H9 (cell line): ENCODE measurements at regions not wholly inside any gene's neighbourhood (a gene's known extent, or its start where the extent isn't known, plus 50 kb on each side); places are given as distances from the start of the nearest gene placed in this dataset.

Source experiments
- DNase-seq: peaks from one replicate; pipeline ENCODE4 v3.0.0-alpha.2; 2017
- H2AFZ ChIP-seq: one replicate; pipeline ENCODE4 v1.6.1; 2013; ENCODE audit warnings: mild to moderate bottlenecking, low read length, control low read depth, moderate library complexity
- H2AK5ac ChIP-seq: 2 replicates; pipeline ENCODE4 v1.6.1; 2013; ENCODE audit warnings: low read length, control low read depth, mixed read lengths; ENCODE audit not compliant: insufficient read length
- H2BK120ac ChIP-seq: one replicate; pipeline ENCODE4 v1.6.1; 2013; ENCODE audit warnings: low read depth, mild to moderate bottlenecking, low read length, control low read depth, inconsistent platforms; ENCODE audit not compliant: poor library complexity, severe bottlenecking
- H2BK12ac ChIP-seq: 2 replicates; pipeline ENCODE4 v1.6.1; 2013; ENCODE audit warnings: low read length, control low read depth, mixed read lengths, low read depth; ENCODE audit not compliant: insufficient read length
- H2BK15ac ChIP-seq: 2 replicates; pipeline ENCODE4 v1.6.1; 2013; ENCODE audit warnings: low read depth, low read length, control low read depth
- H2BK20ac ChIP-seq: one replicate; pipeline ENCODE4 v1.6.1; 2013; ENCODE audit warnings: low read depth, mild to moderate bottlenecking, low read length, control low read depth, inconsistent platforms; ENCODE audit not compliant: poor library complexity, severe bottlenecking
- H2BK5ac ChIP-seq: 2 replicates; pipeline ENCODE4 v1.6.1; 2013; ENCODE audit warnings: low read length, control low read depth, mixed read lengths; ENCODE audit not compliant: insufficient read length
- H3K14ac ChIP-seq: 2 replicates; pipeline ENCODE4 v1.6.1; 2013; ENCODE audit warnings: low read length, control low read depth; ENCODE audit not compliant: insufficient read depth
- H3K18ac ChIP-seq: 2 replicates; pipeline ENCODE4 v1.6.1; 2013; ENCODE audit warnings: low read depth, mild to moderate bottlenecking, mixed read lengths, low read length, control low read depth; ENCODE audit not compliant: insufficient read length
- H3K23ac ChIP-seq: 2 replicates; pipeline ENCODE4 v1.6.1; 2013; ENCODE audit warnings: low read length, control low read depth, mixed read lengths, low read depth; ENCODE audit not compliant: insufficient read length
- H3K23me2 ChIP-seq: 2 replicates; pipeline ENCODE4 v1.6.1; 2013; ENCODE audit warnings: low read depth, mild to moderate bottlenecking, mixed read lengths, low read length, control low read depth; ENCODE audit not compliant: insufficient read length, poor library complexity, severe bottlenecking
- H3K27ac ChIP-seq: 2 replicates; pipeline ENCODE4 v1.5.1; 2013; ENCODE audit warnings: low read length, control low read depth, mixed read lengths, low read depth; ENCODE audit not compliant: insufficient read length
- H3K27me3 ChIP-seq: 2 replicates; pipeline ENCODE4 v1.6.1; 2013; ENCODE audit warnings: low read length, control low read depth, inconsistent platforms; ENCODE audit not compliant: insufficient read depth
- H3K4ac ChIP-seq: 2 replicates; pipeline ENCODE4 v1.6.1; 2013; ENCODE audit warnings: low read depth, mild to moderate bottlenecking, control low read depth, inconsistent platforms, low read length, moderate library complexity
- H3K4me1 ChIP-seq: 2 replicates; pipeline ENCODE4 v1.6.1; 2013; ENCODE audit warnings: low read length, control low read depth, inconsistent platforms; ENCODE audit not compliant: insufficient read depth
- H3K4me2 ChIP-seq: 2 replicates; pipeline ENCODE4 v1.6.1; 2013; ENCODE audit warnings: low read length, control low read depth, mixed read lengths; ENCODE audit not compliant: insufficient read length, insufficient read depth
- H3K56ac ChIP-seq: 2 replicates; pipeline ENCODE4 v1.6.1; 2013; ENCODE audit warnings: low read depth, mild to moderate bottlenecking, mixed read lengths, low read length, control low read depth; ENCODE audit not compliant: insufficient read length
- H3K79me1 ChIP-seq: 2 replicates; pipeline ENCODE4 v1.6.1; 2013; ENCODE audit warnings: low read depth, mild to moderate bottlenecking, moderate library complexity, low read length, control low read depth, inconsistent platforms; ENCODE audit not compliant: insufficient read depth, poor library complexity, severe bottlenecking
- H3K79me2 ChIP-seq: 2 replicates; pipeline ENCODE4 v1.6.1; 2013; ENCODE audit warnings: low read length, control low read depth, inconsistent platforms; ENCODE audit not compliant: insufficient read depth
- H3K9ac ChIP-seq: 2 replicates; pipeline ENCODE4 v1.6.1; 2013; ENCODE audit warnings: low read length, control low read depth, mixed read lengths; ENCODE audit not compliant: insufficient read length; ENCODE audit errors: extremely low read depth
- H3K9me3 ChIP-seq: one replicate; pipeline ENCODE4 v1.6.1; 2013; ENCODE audit warnings: low read depth, low read length, inconsistent platforms; ENCODE audit not compliant: control insufficient read depth
- H3T11ph ChIP-seq: one replicate; pipeline ENCODE4 v1.6.1; 2013; ENCODE audit warnings: mild to moderate bottlenecking, low read length, control low read depth, inconsistent platforms
- H4K20me1 ChIP-seq: one replicate; pipeline ENCODE4 v1.6.1; 2013; ENCODE audit not compliant: control insufficient read depth, insufficient read length, insufficient read depth
- H4K5ac ChIP-seq: 2 replicates; pipeline ENCODE4 v1.6.1; 2013; ENCODE audit warnings: low read depth, mild to moderate bottlenecking, mixed read lengths, low read length, control low read depth; ENCODE audit not compliant: insufficient read length
- H4K8ac ChIP-seq: replicated peaks from 2 replicates; pipeline ENCODE4 v1.6.1; 2013; ENCODE audit warnings: low read length, control low read depth, mixed read lengths, low read depth; ENCODE audit not compliant: insufficient read length
- H4K91ac ChIP-seq: 2 replicates; pipeline ENCODE4 v1.6.1; 2013; ENCODE audit warnings: low read depth, mild to moderate bottlenecking, moderate library complexity, mixed read lengths, low read length, control low read depth; ENCODE audit not compliant: insufficient read length
- H3K27ac Mint-ChIP-seq, 3 experiments: 2 replicates in 2 of 3; 3 replicates in 1 of 3; pipeline ENCODE4 v1.8.0; 2020 to 2021; ENCODE audit warnings: mixed read lengths in 3 of 3, mild to moderate bottlenecking in 1 of 3, moderate library complexity in 1 of 3
- H3K27me3 Mint-ChIP-seq: 2 replicates; pipeline ENCODE4 v1.8.0; 2021; ENCODE audit warnings: low read depth, mild to moderate bottlenecking, moderate library complexity, mixed read lengths
- H3K36me3 Mint-ChIP-seq, 3 experiments: 2 replicates in 2 of 3; 3 replicates in 1 of 3; pipeline ENCODE4 v1.8.0; 2020 to 2021; ENCODE audit warnings: low read depth in 3 of 3, mixed read lengths in 3 of 3; ENCODE audit not compliant: insufficient read depth in 1 of 3
- H3K4me1 Mint-ChIP-seq, 2 experiments: 2 replicates each; pipeline ENCODE4 v1.8.0; 2020; ENCODE audit warnings: mixed read lengths in 2 of 2
- H3K4me3 Mint-ChIP-seq, 2 experiments: 2 replicates in 1 of 2; 3 replicates in 1 of 2; pipeline ENCODE4 v1.8.0; 2020 to 2021; ENCODE audit warnings: mild to moderate bottlenecking in 2 of 2, mixed read lengths in 2 of 2, moderate library complexity in 1 of 2
- H3K9me3 Mint-ChIP-seq, 2 experiments: 2 replicates in 1 of 2; 3 replicates in 1 of 2; pipeline ENCODE4 v1.8.0; 2020; ENCODE audit warnings: mild to moderate bottlenecking in 2 of 2, mixed read lengths in 2 of 2, moderate library complexity in 1 of 2
- WGBS: extraction: QIAGEN DNeasy Blood & Tissue Kit; methylation state at CpG from one replicate; pipeline ENCODE4 v1.1.7; 2013; ENCODE audit warnings: missing lambda C conversion rate, low lambda C conversion rate, mixed read lengths; ENCODE audit not compliant: insufficient read length; ENCODE audit errors: extremely low coverage; 5-methylcytosine and 5-hydroxymethylcytosine counted together
- TF ChIP-seq, protein P1 (sequence below): fragments of 200-600 bp; sonication (generic); conservative IDR thresholded peaks from 3 replicates; pipeline ENCODE4 v1.8.0; 2021; ENCODE audit warnings: antibody characterized with exemption, mild to moderate bottlenecking

DNA sequence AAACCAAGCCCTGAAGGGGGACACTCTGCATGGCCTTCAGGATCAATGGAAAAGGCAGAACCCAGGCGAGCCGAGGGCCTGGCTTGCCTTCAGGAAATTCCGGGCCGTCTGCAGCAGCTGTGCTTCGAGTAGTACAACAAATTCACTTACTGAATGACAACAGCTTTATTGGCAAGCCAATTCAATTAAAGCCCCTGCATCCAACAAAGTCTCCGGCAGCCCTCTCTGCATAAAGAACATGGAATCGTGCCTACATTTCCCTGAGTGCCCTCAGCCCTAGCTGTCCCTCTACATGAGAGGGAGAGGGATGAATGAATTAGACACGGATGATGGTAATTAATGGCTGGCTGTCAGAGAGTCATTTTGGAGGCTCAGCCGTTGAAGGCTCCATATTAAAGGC lies 189.0 kb downstream of the BCL11A start:
- Mint-ChIP-seq H3K9me3 (no peaks in the 10 kb centered on the region; a peak in 1 of 5 replicates), H3K4me1 (peaks cover 18 to 24% of the 10 kb centered on the region in 2 experiments), H3K27ac (peak overlapping the region in 1 of 3 experiments; percentile 34; a peak in 1 of 7 replicates), H3K36me3 (no peaks in the 10 kb centered on the region), H3K4me3 (no peak overlapping the region), H3K27me3 (no peaks in the 10 kb centered on the region; the same call in 1 of the 2 replicates)
- Histone ChIP-seq H2BK12ac (no peak overlapping the region), H3K27ac (no peak overlapping the region), H3K9me3 (no peaks in the 10 kb centered on the region), H2BK15ac (no peak overlapping the region), H3K27me3 (no peaks in the 10 kb centered on the region), H2BK20ac (no peak overlapping the region), H3K56ac (no peak overlapping the region), H2AK5ac (no peak overlapping the region), H3K23me2 (no peaks in the 10 kb centered on the region), H4K8ac (no peak overlapping the region), H3K14ac (no peak overlapping the region), H3K9ac (no peak overlapping the region), H3K23ac (no peak overlapping the region), H3K79me2 (no peaks in the 10 kb centered on the region), H4K5ac (no peak overlapping the region), H3K4me1 (no peaks in the 10 kb centered on the region; the same call in 1 of the 2 replicates), H4K20me1 (no peaks in the 10 kb centered on the region), H2AFZ (no peak overlapping the region), H3K4me2 (no peak overlapping the region), H3K79me1 (no peaks in the 10 kb centered on the region), H4K91ac (no peak overlapping the region), H2BK120ac (no peak overlapping the region), H3T11ph (no peak overlapping the region), H3K4ac (no peak overlapping the region), H2BK5ac (no peak overlapping the region), H3K18ac (no peak overlapping the region)
- no peak for DNase-seq
- WGBS: no CpG with 5 or more reads among the region's 9 CpGs
- TF ChIP-seq, protein P1, sequence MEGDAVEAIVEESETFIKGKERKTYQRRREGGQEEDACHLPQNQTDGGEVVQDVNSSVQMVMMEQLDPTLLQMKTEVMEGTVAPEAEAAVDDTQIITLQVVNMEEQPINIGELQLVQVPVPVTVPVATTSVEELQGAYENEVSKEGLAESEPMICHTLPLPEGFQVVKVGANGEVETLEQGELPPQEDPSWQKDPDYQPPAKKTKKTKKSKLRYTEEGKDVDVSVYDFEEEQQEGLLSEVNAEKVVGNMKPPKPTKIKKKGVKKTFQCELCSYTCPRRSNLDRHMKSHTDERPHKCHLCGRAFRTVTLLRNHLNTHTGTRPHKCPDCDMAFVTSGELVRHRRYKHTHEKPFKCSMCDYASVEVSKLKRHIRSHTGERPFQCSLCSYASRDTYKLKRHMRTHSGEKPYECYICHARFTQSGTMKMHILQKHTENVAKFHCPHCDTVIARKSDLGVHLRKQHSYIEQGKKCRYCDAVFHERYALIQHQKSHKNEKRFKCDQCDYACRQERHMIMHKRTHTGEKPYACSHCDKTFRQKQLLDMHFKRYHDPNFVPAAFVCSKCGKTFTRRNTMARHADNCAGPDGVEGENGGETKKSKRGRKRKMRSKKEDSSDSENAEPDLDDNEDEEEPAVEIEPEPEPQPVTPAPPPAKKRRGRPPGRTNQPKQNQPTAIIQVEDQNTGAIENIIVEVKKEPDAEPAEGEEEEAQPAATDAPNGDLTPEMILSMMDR: no peak
